NCI-H1694 (cell line): ENCODE measurements at regions not wholly inside any gene's neighbourhood (a gene's known extent, or its start where the extent isn't known, plus 50 kb on each side); places are given as distances from the start of the nearest gene placed in this dataset.

Experiments
- DNase-seq: peaks from one replicate; lab custom pipeline; 2025; lab: John Stamatoyannopoulos, UW

GRCh38 chr12:88251798-88252197 is 109.7 kb downstream of the TMTC3 start:
- DNase-seq, result no peak

- DNase-seq, result no peak
These were observed 111.4 kb downstream of the TMTC3 start for GRCh38 chr12:88253371-88253978.

- no peak for DNase-seq
These were observed 113.1 kb downstream of the TMTC3 start for GRCh38 chr12:88255224-88255623.

- no peak for DNase-seq
These were observed 113.7 kb downstream of the TMTC3 start for GRCh38 chr12:88255847-88256246.

- no peak for DNase-seq
These were observed 116.3 kb downstream of the TMTC3 start for GRCh38 chr12:88258396-88258795.

GRCh38 chr12:88266806-88267360 is 124.8 kb downstream of the TMTC3 start:
- no peak for DNase-seq

- no peak for DNase-seq
These were observed 125.5 kb downstream of the TMTC3 start for GRCh38 chr12:88267630-88268029.

GRCh38 chr12:88272456-88272855 is 130.3 kb downstream of the TMTC3 start:
- DNase-seq, result no peak

- no peak for DNase-seq
These were observed 131.3 kb downstream of the TMTC3 start for GRCh38 chr12:88273450-88273849.

GRCh38 chr12:88273875-88274274 is 131.8 kb downstream of the TMTC3 start:
- DNase-seq, result no peak

- no peak for DNase-seq
These were observed 149.5 kb downstream of the TMTC3 start for GRCh38 chr12:88291498-88292131.

GRCh38 chr12:88298014-88298682 is 156.0 kb downstream of the TMTC3 start:
- no peak for DNase-seq

- no peak for DNase-seq
These were observed 156.7 kb downstream of the TMTC3 start for GRCh38 chr12:88298761-88299242.

GRCh38 chr12:88299567-88300101 is 157.5 kb downstream of the TMTC3 start:
- DNase-seq, result no peak

GRCh38 chr12:88300931-88301330 is 158.8 kb downstream of the TMTC3 start:
- DNase-seq, result no peak

GRCh38 chr12:88303335-88303734 is 161.2 kb downstream of the TMTC3 start:
- no peak for DNase-seq

GRCh38 chr12:88305254-88305890 is 163.3 kb downstream of the TMTC3 start:
- DNase-seq, result no peak

- no peak for DNase-seq
These were observed 164.5 kb downstream of the TMTC3 start for GRCh38 chr12:88306471-88307069.

- DNase-seq, result no peak
These were observed 165.9 kb downstream of the TMTC3 start for GRCh38 chr12:88307961-88308360.

GRCh38 chr12:88308825-88309224 is 166.7 kb downstream of the TMTC3 start:
- no peak for DNase-seq

- DNase-seq, result no peak
These were observed 167.4 kb downstream of the TMTC3 start for GRCh38 chr12:88309546-88309945.

GRCh38 chr12:88310069-88310468 is 168.0 kb downstream of the TMTC3 start:
- no peak for DNase-seq
